ENCODE measurements at regions not wholly inside any gene's neighbourhood (a gene's known extent, or its start where the extent isn't known, plus 50 kb on each side); places are given as distances from the start of the nearest gene placed in this dataset.

GRCh38 chr2:53202063-53202462 lies 565.5 kb upstream of the CHAC2 start:
- peak; percentile 81 for DNase-seq
- in situ Hi-C loops (cut with HindIII; ENCODE audit: low pct_ligation_motif_present, low pct_unique_long_range_greater_than_20kb, low sequenced_read_pairs) = no loop called here

- in situ Hi-C loops (cut with HindIII; ENCODE audit: low pct_ligation_motif_present, low pct_unique_long_range_greater_than_20kb, low sequenced_read_pairs) = no loop called here
- no peak for DNase-seq
These were observed 567.5 kb upstream of the CHAC2 start for GRCh38 chr2:53200072-53200471.

GRCh38 chr2:53188851-53189510 lies 578.6 kb upstream of the CHAC2 start:
- no peak for DNase-seq
- in situ Hi-C loops (cut with HindIII; ENCODE audit: low pct_ligation_motif_present, low pct_unique_long_range_greater_than_20kb, low sequenced_read_pairs) = no loop called here

GRCh38 chr2:53183581-53183980 lies 584.0 kb upstream of the CHAC2 start:
- in situ Hi-C loops (cut with HindIII; ENCODE audit: low pct_ligation_motif_present, low pct_unique_long_range_greater_than_20kb, low sequenced_read_pairs) = no loop called here
- no peak for DNase-seq

- no peak for DNase-seq
- in situ Hi-C loops (cut with HindIII; ENCODE audit: low pct_ligation_motif_present, low pct_unique_long_range_greater_than_20kb, low sequenced_read_pairs) = no loop called here
These were observed 585.0 kb upstream of the CHAC2 start for GRCh38 chr2:53182601-53183000.

GRCh38 chr2:53181759-53182158 lies 585.8 kb upstream of the CHAC2 start:
- no peak for DNase-seq
- in situ Hi-C loops (cut with HindIII; ENCODE audit: low pct_ligation_motif_present, low pct_unique_long_range_greater_than_20kb, low sequenced_read_pairs) = no loop called here

- in situ Hi-C loops (cut with HindIII; ENCODE audit: low pct_ligation_motif_present, low pct_unique_long_range_greater_than_20kb, low sequenced_read_pairs) = no loop called here
These were observed 590.3 kb upstream of the CHAC2 start for GRCh38 chr2:53177327-53177726.

GRCh38 chr2:53174539-53174938 lies 593.1 kb upstream of the CHAC2 start:
- in situ Hi-C loops (cut with HindIII; ENCODE audit: low pct_ligation_motif_present, low pct_unique_long_range_greater_than_20kb, low sequenced_read_pairs) = no loop called here
- DNase-seq = no peak

More at GRCh38 chr2:53177327-53177726, 590.3 kb upstream of the CHAC2 start:
- DNase-seq = no peak

- in situ Hi-C loops (cut with HindIII; ENCODE audit: low pct_ligation_motif_present, low pct_unique_long_range_greater_than_20kb, low sequenced_read_pairs) = no loop called here
- DNase-seq = no peak
These were observed 593.7 kb upstream of the CHAC2 start for GRCh38 chr2:53173698-53174455.

- in situ Hi-C loops (cut with HindIII; ENCODE audit: low pct_ligation_motif_present, low pct_unique_long_range_greater_than_20kb, low sequenced_read_pairs) = no loop called here
- DNase-seq = no peak
These were observed 594.5 kb upstream of the CHAC2 start for GRCh38 chr2:53173091-53173490.

- in situ Hi-C loops (cut with HindIII; ENCODE audit: low pct_ligation_motif_present, low pct_unique_long_range_greater_than_20kb, low sequenced_read_pairs) = no loop called here
- DNase-seq = no peak
These were observed 597.1 kb upstream of the CHAC2 start for GRCh38 chr2:53170466-53170865.

- no peak for DNase-seq
- in situ Hi-C loops (cut with HindIII; ENCODE audit: low pct_ligation_motif_present, low pct_unique_long_range_greater_than_20kb, low sequenced_read_pairs) = no loop called here
These were observed 600.4 kb upstream of the CHAC2 start for GRCh38 chr2:53167227-53167626.

- in situ Hi-C loops (cut with HindIII; ENCODE audit: low pct_ligation_motif_present, low pct_unique_long_range_greater_than_20kb, low sequenced_read_pairs) = no loop called here
- DNase-seq = peak; percentile 23
These were observed 617.5 kb upstream of the CHAC2 start for GRCh38 chr2:53150146-53150545.

- DNase-seq = no peak
- in situ Hi-C loops (cut with HindIII; ENCODE audit: low pct_ligation_motif_present, low pct_unique_long_range_greater_than_20kb, low sequenced_read_pairs) = no loop called here
These were observed 619.4 kb upstream of the CHAC2 start for GRCh38 chr2:53148221-53148620.

GRCh38 chr2:53131416-53131815 lies 636.2 kb upstream of the CHAC2 start:
- peak; percentile 83 for DNase-seq
- in situ Hi-C loops (cut with HindIII; ENCODE audit: low pct_ligation_motif_present, low pct_unique_long_range_greater_than_20kb, low sequenced_read_pairs) = no loop called here

GRCh38 chr2:53130441-53130943 lies 637.1 kb upstream of the CHAC2 start:
- in situ Hi-C loops (cut with HindIII; ENCODE audit: low pct_ligation_motif_present, low pct_unique_long_range_greater_than_20kb, low sequenced_read_pairs) = no loop called here
- peak; percentile 30 for DNase-seq

- DNase-seq = peak; percentile 76
- in situ Hi-C loops (cut with HindIII; ENCODE audit: low pct_ligation_motif_present, low pct_unique_long_range_greater_than_20kb, low sequenced_read_pairs) = no loop called here
These were observed 637.8 kb upstream of the CHAC2 start for GRCh38 chr2:53129851-53130250.

GRCh38 chr2:53127061-53127650 lies 640.4 kb upstream of the CHAC2 start:
- in situ Hi-C loops (cut with HindIII; ENCODE audit: low pct_ligation_motif_present, low pct_unique_long_range_greater_than_20kb, low sequenced_read_pairs) = no loop called here
- no peak for DNase-seq

GRCh38 chr2:53114991-53115390 lies 652.6 kb upstream of the CHAC2 start:
- in situ Hi-C loops (cut with HindIII; ENCODE audit: low pct_ligation_motif_present, low pct_unique_long_range_greater_than_20kb, low sequenced_read_pairs) = no loop called here
- no peak for DNase-seq

- DNase-seq = no peak
- in situ Hi-C loops (cut with HindIII; ENCODE audit: low pct_ligation_motif_present, low pct_unique_long_range_greater_than_20kb, low sequenced_read_pairs) = no loop called here
These were observed 653.0 kb upstream of the CHAC2 start for GRCh38 chr2:53114582-53114981.
